ENCODE measurements at regions not wholly inside any gene's neighbourhood (a gene's known extent, or its start where the extent isn't known, plus 50 kb on each side); places are given as distances from the start of the nearest gene placed in this dataset.
A peak's percentile ranks its signal among the peaks of the same experiment; 100 is the strongest.
"Not testable (repeated sequence)": the region's sequence is repeated elsewhere in the genome, so short reads cannot be mapped to it uniquely, and the experiment has no call there.

GRCh38 chr11:33976495-33977199, 74.9 kb upstream of the CAPRIN1 start:
- Mint-ChIP-seq H3K4me1 (ENCODE audit: low read depth) (no peaks in the 10 kb centered on the region), H3K27me3 (ENCODE audit: low read depth) (peaks cover 27% of the 10 kb centered on the region), H3K36me3 (ENCODE audit: low read depth) (no peaks in the 10 kb centered on the region), H3K9me3 (ENCODE audit: low read depth) (no peaks in the 10 kb centered on the region), H3K27ac (ENCODE audit: unreplicated experiment) (no peak overlapping the region), H3K4me3 (ENCODE audit: unreplicated experiment) (no peak overlapping the region)
- no peak for TF ChIP-seq CTCF (IDR thresholded peaks at IDR 0.05)
- no peak for DNase-seq (ENCODE audit: low spot score)

- TF ChIP-seq CTCF (IDR thresholded peaks at IDR 0.05): no peak
- Mint-ChIP-seq H3K27ac (ENCODE audit: unreplicated experiment) (no peak overlapping the region), H3K27me3 (ENCODE audit: low read depth) (peaks cover 18% of the 10 kb centered on the region), H3K4me1 (ENCODE audit: low read depth) (no peaks in the 10 kb centered on the region), H3K9me3 (ENCODE audit: low read depth) (no peaks in the 10 kb centered on the region), H3K4me3 (ENCODE audit: unreplicated experiment) (no peak overlapping the region), H3K36me3 (ENCODE audit: low read depth) (no peaks in the 10 kb centered on the region)
- DNase-seq (ENCODE audit: low spot score): no peak
Observed at GRCh38 chr11:33974804-33975203, 76.7 kb upstream of the CAPRIN1 start.

- not testable (repeated sequence) for H3K27ac Mint-ChIP-seq (ENCODE audit: unreplicated experiment); H3K9me3 Mint-ChIP-seq (ENCODE audit: low read depth); DNase-seq (ENCODE audit: low spot score); H3K4me1 Mint-ChIP-seq (ENCODE audit: low read depth); H3K36me3 Mint-ChIP-seq (ENCODE audit: low read depth); H3K4me3 Mint-ChIP-seq (ENCODE audit: unreplicated experiment)
- peaks cover 17% of the 10 kb centered on the region for H3K27me3 Mint-ChIP-seq (ENCODE audit: low read depth)
Observed at GRCh38 chr11:33971530-33971929, 79.7 kb upstream of the LMO2 start.

- TF ChIP-seq CTCF (IDR thresholded peaks at IDR 0.05): peak; percentile 84
Observed at GRCh38 chr11:33970984-33971466, 79.1 kb upstream of the LMO2 start.

GRCh38 chr11:33967451-33967850, 75.6 kb upstream of the LMO2 start:
- no peaks in the 10 kb centered on the region for H3K4me1 Mint-ChIP-seq (ENCODE audit: low read depth)
- peaks cover 21% of the 10 kb centered on the region for H3K27me3 Mint-ChIP-seq (ENCODE audit: low read depth)
- H3K36me3 Mint-ChIP-seq (ENCODE audit: low read depth): no peaks in the 10 kb centered on the region
- no peak for TF ChIP-seq CTCF (IDR thresholded peaks at IDR 0.05)
- no peaks in the 10 kb centered on the region for H3K9me3 Mint-ChIP-seq (ENCODE audit: low read depth)
- no peak overlapping the region for H3K4me3 Mint-ChIP-seq (ENCODE audit: unreplicated experiment)
- H3K27ac Mint-ChIP-seq (ENCODE audit: unreplicated experiment): no peak overlapping the region
- no peak for DNase-seq (ENCODE audit: low spot score)

More at GRCh38 chr11:33970984-33971466, 79.1 kb upstream of the LMO2 start:
- Mint-ChIP-seq H3K4me3 (ENCODE audit: unreplicated experiment) (no peak overlapping the region), H3K36me3 (ENCODE audit: low read depth) (no peaks in the 10 kb centered on the region), H3K9me3 (ENCODE audit: low read depth) (no peaks in the 10 kb centered on the region), H3K4me1 (ENCODE audit: low read depth) (no peaks in the 10 kb centered on the region), H3K27me3 (ENCODE audit: low read depth) (peaks cover 17% of the 10 kb centered on the region), H3K27ac (ENCODE audit: unreplicated experiment) (no peak overlapping the region)
- no peak for DNase-seq (ENCODE audit: low spot score)

GRCh38 chr11:33965032-33965431, 73.2 kb upstream of the LMO2 start:
- Mint-ChIP-seq H3K4me3 (ENCODE audit: unreplicated experiment) (no peak overlapping the region), H3K4me1 (ENCODE audit: low read depth) (no peaks in the 10 kb centered on the region), H3K27ac (ENCODE audit: unreplicated experiment) (no peak overlapping the region), H3K36me3 (ENCODE audit: low read depth) (peaks cover 2% of the 10 kb centered on the region), H3K9me3 (ENCODE audit: low read depth) (no peaks in the 10 kb centered on the region), H3K27me3 (ENCODE audit: low read depth) (peaks cover 29% of the 10 kb centered on the region)
- no peak for TF ChIP-seq CTCF (IDR thresholded peaks at IDR 0.05)
- DNase-seq (ENCODE audit: low spot score): no peak

Data from chondrocyte (in vitro differentiated cells).